ENCODE measurements at regions not wholly inside any gene's neighbourhood (a gene's known extent, or its start where the extent isn't known, plus 50 kb on each side); places are given as distances from the start of the nearest gene placed in this dataset.

- Histone ChIP-seq H3K27ac (ENCODE audit: insufficient read depth, low read length) (no peak overlapping the region), H4K8ac (ENCODE audit: low read depth in 2 of 2, low read length in 2 of 2) (no peak overlapping the region), H2BK120ac (ENCODE audit: low read depth, low read length) (no peak overlapping the region), H2BK15ac (ENCODE audit: low read depth, low read length) (no peak overlapping the region), H4K20me1 (ENCODE audit: insufficient read depth, low read length) (no peaks in the 10 kb centered on the region), H3K14ac (replicated peaks; ENCODE audit: low read depth, low read length) (no peak overlapping the region), H2AK9ac (replicated peaks; ENCODE audit: low read depth, low read length, poor library complexity) (no peak overlapping the region), H3K9me1 (ENCODE audit: insufficient read depth, low read length) (no peaks in the 10 kb centered on the region), H2BK20ac (ENCODE audit: low read depth, low read length) (no peak overlapping the region), H3K9ac (ENCODE audit: low read depth, low read length) (no peak overlapping the region), H3K79me1 (ENCODE audit: low read depth in 1 of 2, low read length in 2 of 2) (no peaks in the 10 kb centered on the region), H2BK5ac (ENCODE audit: low read depth, low read length, poor library complexity, severe bottlenecking) (no peak overlapping the region), H3K27me3 (ENCODE audit: control insufficient read depth, insufficient read depth, low read length) (peaks cover 3% of the 10 kb centered on the region; the same call in 1 of the 2 replicates), H3K36me3 (ENCODE audit: control insufficient read depth, insufficient read depth, low read length) (no peaks in the 10 kb centered on the region), H4K91ac (ENCODE audit: insufficient read depth, low read depth, low read length) (no peak overlapping the region), H3K4me2 (ENCODE audit: low read depth, low read length) (no peak overlapping the region), H3K23ac (ENCODE audit: low read depth, low read length) (no peak overlapping the region), H3K9me3 (ENCODE audit: control insufficient read depth, insufficient read depth, low read length) (no peaks in the 10 kb centered on the region), H3K56ac (ENCODE audit: extremely low read depth, insufficient read depth, low read length) (no peak overlapping the region), H2AK5ac (ENCODE audit: low read depth, low read length) (no peak overlapping the region), H3K4me3 (ENCODE audit: insufficient read depth, low read depth, low read length) (no peak overlapping the region), H2AFZ (replicated peaks; ENCODE audit: low read length, poor library complexity) (no peak overlapping the region), H4K5ac (ENCODE audit: low read depth, low read length) (no peak overlapping the region), H3K4me1 (ENCODE audit: control insufficient read depth, insufficient read depth, low read length) (peaks cover 8% of the 10 kb centered on the region), H3K18ac (ENCODE audit: low read depth, low read length) (no peak overlapping the region), H3K4ac (ENCODE audit: low read depth, low read length) (no peak overlapping the region)
- ATAC-seq (ENCODE audit: low read depth) (no peak), DNase-seq (no peak)
- dilution Hi-C loops (cut with HindIII; ENCODE audit: low sequenced_read_pairs, unreplicated experiment), result no loop called here
- ChIA-PET CTCF (no interaction called here), POLR2A (ENCODE audit: unreplicated experiment) (no interaction called here)
- in situ Hi-C loops (cut with MboI; ENCODE audit: low sequenced_read_pairs), result no loop called here
- no TSS peak for BruUV-seq (replicated peaks)
- TF ChIP-seq MAZ (IDR thresholded peaks at IDR 0.05; ENCODE audit: borderline replicate concordance, low read depth, low read length) (no peak), MAFK (IDR thresholded peaks at IDR 0.05; ENCODE audit: low read depth, low read length) (no peak), SMC3 (IDR thresholded peaks at IDR 0.05; ENCODE audit: low read depth, low read length) (no peak), ELK1 (IDR thresholded peaks at IDR 0.05; ENCODE audit: borderline replicate concordance, low read depth, low read length) (no peak), RAD21 (IDR thresholded peaks at IDR 0.05; ENCODE audit: low read length) (no peak), NFE2L2 (IDR thresholded peaks at IDR 0.05; ENCODE audit: low read depth, low read length) (no peak), BHLHE40 (IDR thresholded peaks at IDR 0.05; ENCODE audit: low read depth, low read length) (no peak), RCOR1 (IDR thresholded peaks at IDR 0.05; ENCODE audit: insufficient replicate concordance, low read length) (no peak), CEBPB (IDR thresholded peaks at IDR 0.05; ENCODE audit: low read depth, low read length) (no peak), FOS (IDR thresholded peaks at IDR 0.05; ENCODE audit: low read depth, low read length) (no peak), RFX5 (IDR thresholded peaks at IDR 0.05; ENCODE audit: low read depth, low read length) (no peak), CHD1 (IDR thresholded peaks at IDR 0.05; ENCODE audit: low read depth, low read length) (no peak), MXI1 (IDR thresholded peaks at IDR 0.05; ENCODE audit: borderline replicate concordance, low read depth, low read length) (no peak), CTCF (conservative IDR thresholded peaks at IDR 0.05; ENCODE audit: low read depth, low read length) (no peak), POLR2A (IDR thresholded peaks at IDR 0.05; ENCODE audit: low read depth, low read length) (no peak)
- TF ChIP-seq, protein P1, sequence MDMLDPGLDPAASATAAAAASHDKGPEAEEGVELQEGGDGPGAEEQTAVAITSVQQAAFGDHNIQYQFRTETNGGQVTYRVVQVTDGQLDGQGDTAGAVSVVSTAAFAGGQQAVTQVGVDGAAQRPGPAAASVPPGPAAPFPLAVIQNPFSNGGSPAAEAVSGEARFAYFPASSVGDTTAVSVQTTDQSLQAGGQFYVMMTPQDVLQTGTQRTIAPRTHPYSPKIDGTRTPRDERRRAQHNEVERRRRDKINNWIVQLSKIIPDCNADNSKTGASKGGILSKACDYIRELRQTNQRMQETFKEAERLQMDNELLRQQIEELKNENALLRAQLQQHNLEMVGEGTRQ (IDR thresholded peaks at IDR 0.05; ENCODE audit: low read depth, low read length), result no peak
- WGBS, 2 experiments (ENCODE audit: extremely low coverage in 2 of 2, insufficient read length in 1 of 2), result 41% methylated on average over 4 of the region's 8 CpGs; no CpG with 5 or more reads in 1 of the 2 experiments
- intact Hi-C loops (cut with micrococcal nuclease), result no loop called here
Measured at GRCh38 chr20:24840121-24840713, 108.9 kb upstream of the CST7 start.
